ENCODE measurements at regions not wholly inside any gene's neighbourhood (a gene's known extent, or its start where the extent isn't known, plus 50 kb on each side); places are given as distances from the start of the nearest gene placed in this dataset.

GRCh38 chr2:164439235-164439634, 182.0 kb downstream of the GRB14 start:
- Histone ChIP-seq H2AFZ (replicated peaks; ENCODE audit: low read length, poor library complexity) (no peak overlapping the region), H3K4ac (ENCODE audit: low read depth, low read length) (no peak overlapping the region), H3K9me1 (ENCODE audit: insufficient read depth, low read length) (no peaks in the 10 kb centered on the region), H3K4me2 (ENCODE audit: low read depth, low read length) (no peak overlapping the region), H3K27ac (ENCODE audit: insufficient read depth, low read length) (no peak overlapping the region), H2BK20ac (ENCODE audit: low read depth, low read length) (no peak overlapping the region), H4K20me1 (ENCODE audit: insufficient read depth, low read length) (no peaks in the 10 kb centered on the region), H3K56ac (ENCODE audit: extremely low read depth, insufficient read depth, low read length) (no peak overlapping the region), H2BK15ac (ENCODE audit: low read depth, low read length) (no peak overlapping the region), H3K9ac (ENCODE audit: low read depth, low read length) (no peak overlapping the region), H2BK5ac (ENCODE audit: low read depth, low read length, poor library complexity, severe bottlenecking) (no peak overlapping the region), H4K91ac (ENCODE audit: insufficient read depth, low read depth, low read length) (no peak overlapping the region), H2BK120ac (ENCODE audit: low read depth, low read length) (no peak overlapping the region), H4K5ac (ENCODE audit: low read depth, low read length) (no peak overlapping the region), H3K79me1 (ENCODE audit: low read depth in 1 of 2, low read length in 2 of 2) (no peaks in the 10 kb centered on the region), H3K9me3 (ENCODE audit: control insufficient read depth, insufficient read depth, low read length) (no peaks in the 10 kb centered on the region), H3K14ac (replicated peaks; ENCODE audit: low read depth, low read length) (no peak overlapping the region), H2AK9ac (replicated peaks; ENCODE audit: low read depth, low read length, poor library complexity) (no peak overlapping the region), H3K4me1 (ENCODE audit: control insufficient read depth, insufficient read depth, low read length) (no peaks in the 10 kb centered on the region), H3K23ac (ENCODE audit: low read depth, low read length) (no peak overlapping the region), H3K36me3 (ENCODE audit: control insufficient read depth, insufficient read depth, low read length) (no peaks in the 10 kb centered on the region), H3K27me3 (ENCODE audit: control insufficient read depth, insufficient read depth, low read length) (no peaks in the 10 kb centered on the region), H3K4me3 (ENCODE audit: insufficient read depth, low read depth, low read length) (no peak overlapping the region), H3K18ac (ENCODE audit: low read depth, low read length) (no peak overlapping the region), H4K8ac (ENCODE audit: low read depth in 2 of 2, low read length in 2 of 2) (no peak overlapping the region), H2AK5ac (ENCODE audit: low read depth, low read length) (no peak overlapping the region)
- DNase-seq, result no peak
- CTCF ChIA-PET, result interaction anchor here (1.0 kb wide), 1 partner anchor 1091 kb away, joined by 3 read pairs; no protein-coding TSS in a partner anchor
- POLR2A ChIA-PET (ENCODE audit: unreplicated experiment), result no interaction called here
- intact Hi-C loops (cut with micrococcal nuclease) (loop anchor here (10.0 kb wide), 1 partner anchor 1284 kb away; no protein-coding TSS in a partner anchor), dilution Hi-C loops (cut with HindIII; ENCODE audit: low sequenced_read_pairs, unreplicated experiment) (no loop called here), in situ Hi-C loops (cut with MboI; ENCODE audit: low sequenced_read_pairs) (no loop called here)
- no peak for TF ChIP-seq SMC3 (IDR thresholded peaks at IDR 0.05; ENCODE audit: low read depth, low read length)
- no peak for ATAC-seq (ENCODE audit: low read depth)
- no TSS peak for BruUV-seq (replicated peaks)

Data from IMR-90 (cell line).